Hepatocyte (in vitro differentiated cells): ENCODE measurements at regions not wholly inside any gene's neighbourhood (a gene's known extent, or its start where the extent isn't known, plus 50 kb on each side); places are given as distances from the start of the nearest gene placed in this dataset.

Source experiments
- DNase-seq: peaks from one replicate; pipeline ENCODE4 v3.0.0-alpha.2; 2016; ENCODE audit warnings: low spot score
- H2AFZ ChIP-seq: fragments of 200-600 bp; sonication (generic); 2 replicates; pipeline ENCODE4 v1.6.0; 2016; ENCODE audit warnings: antibody characterized with exemption, mild to moderate bottlenecking
- H3K27ac ChIP-seq: fragments of 200-600 bp; sonication (generic); 2 replicates; pipeline ENCODE4 v1.5.1; 2016; ENCODE audit warnings: mild to moderate bottlenecking
- H3K27me3 ChIP-seq: fragments of 200-600 bp; sonication (generic); 2 replicates; pipeline ENCODE4 v1.6.1; 2016
- H3K36me3 ChIP-seq: fragments of 200-600 bp; sonication (generic); replicated peaks from 2 replicates; pipeline ENCODE4 v1.5.1; 2016; ENCODE audit warnings: low read depth; ENCODE audit not compliant: insufficient read depth
- H3K4me1 ChIP-seq: fragments of 200-600 bp; sonication (generic); 2 replicates; pipeline ENCODE4 v1.5.1; 2016; ENCODE audit warnings: mild to moderate bottlenecking, moderate library complexity; ENCODE audit not compliant: insufficient read depth
- H3K4me2 ChIP-seq: fragments of 200-600 bp; sonication (generic); 2 replicates; pipeline ENCODE4 v1.6.0; 2016
- H3K4me3 ChIP-seq: fragments of 200-600 bp; sonication (generic); 2 replicates; pipeline ENCODE4 v1.5.1; 2016; ENCODE audit warnings: mild to moderate bottlenecking
- H3K79me2 ChIP-seq: fragments of 200-600 bp; sonication (generic); 2 replicates; pipeline ENCODE4 v1.6.0; 2017; ENCODE audit warnings: mild to moderate bottlenecking
- H3K9me2 ChIP-seq: fragments of 200-600 bp; sonication (generic); replicated peaks from 2 replicates; pipeline ENCODE4 v1.6.0; 2017; ENCODE audit warnings: mild to moderate bottlenecking; ENCODE audit not compliant: insufficient read depth
- H3K9me3 ChIP-seq: fragments of 200-600 bp; sonication (generic); 2 replicates; pipeline ENCODE4 v1.5.1; 2016; ENCODE audit warnings: low read depth, mild to moderate bottlenecking
- H4K20me1 ChIP-seq: fragments of 200-600 bp; sonication (generic); 2 replicates; pipeline ENCODE4 v1.6.0; 2016; ENCODE audit warnings: mild to moderate bottlenecking; ENCODE audit not compliant: insufficient read depth, poor library complexity, severe bottlenecking
- CTCF ChIP-seq: fragments of 200-600 bp; sonication (generic); IDR thresholded peaks from 2 replicates; pipeline ENCODE4 v1.5.1; 2016; ENCODE audit warnings: antibody characterized with exemption, mild to moderate bottlenecking; ENCODE audit not compliant: poor library complexity
- EZH2 ChIP-seq: fragments of 200-600 bp; sonication (generic); IDR thresholded peaks from 2 replicates; pipeline ENCODE4 v1.6.1; 2016; ENCODE audit warnings: antibody characterized with exemption, mild to moderate bottlenecking, borderline replicate concordance
- EZH2phosphoT487 ChIP-seq: fragments of 200-600 bp; sonication (generic); IDR thresholded peaks from one replicate; pipeline ENCODE4 v1.6.1; 2018; ENCODE audit warnings: antibody characterized with exemption, mild to moderate bottlenecking, low read depth, moderate library complexity; ENCODE audit not compliant: unreplicated experiment, severe bottlenecking
- WGBS: methylation state at CpG from one replicate; pipeline ENCODE4 v1.1.6; 2016; ENCODE audit warnings: low lambda C conversion rate; ENCODE audit errors: missing lambda C conversion rate; 5-methylcytosine and 5-hydroxymethylcytosine counted together

- H3K27me3 ChIP-seq, result no peaks in the 10 kb centered on the region
- no peaks in the 10 kb centered on the region for H3K9me2 ChIP-seq
- H3K9me3 ChIP-seq, result no peaks in the 10 kb centered on the region
- no peaks in the 10 kb centered on the region for H4K20me1 ChIP-seq
- H3K4me2 ChIP-seq, result no peak overlapping the region
- peaks cover 8% of the 10 kb centered on the region for H3K4me1 ChIP-seq
- 57% methylated on average over 1 of the region's 1 CpG for WGBS
- no peaks in the 10 kb centered on the region for H3K79me2 ChIP-seq
- H3K27ac ChIP-seq, result peak overlapping the region; percentile 45
- no peaks in the 10 kb centered on the region for H3K36me3 ChIP-seq
- DNase-seq, result no peak
- no peak overlapping the region for H2AFZ ChIP-seq
- H3K4me3 ChIP-seq, result no peak overlapping the region
- no peak for TF ChIP-seq EZH2
- TF ChIP-seq CTCF, result no peak
- TF ChIP-seq EZH2phosphoT487, result no peak
These were observed 79.8 kb upstream of the HABP2 start for GRCh38 chr10:113473011-113473410.

- Histone ChIP-seq H4K20me1 (no peaks in the 10 kb centered on the region), H3K4me1 (peaks cover 8% of the 10 kb centered on the region), H2AFZ (no peak overlapping the region), H3K79me2 (no peaks in the 10 kb centered on the region), H3K27ac (no peak overlapping the region), H3K4me2 (no peak overlapping the region), H3K4me3 (no peak overlapping the region), H3K9me2 (no peaks in the 10 kb centered on the region), H3K27me3 (no peaks in the 10 kb centered on the region), H3K36me3 (no peaks in the 10 kb centered on the region), H3K9me3 (no peaks in the 10 kb centered on the region)
- 80% methylated on average over 3 of the region's 3 CpGs for WGBS
- DNase-seq, result no peak
- no peak for TF ChIP-seq CTCF
These were observed 79.0 kb upstream of the HABP2 start for GRCh38 chr10:113473851-113474250.

GRCh38 chr10:113474752-113475151 is 78.1 kb upstream of the HABP2 start:
- H3K27ac ChIP-seq, result no peak overlapping the region
- H3K4me1 ChIP-seq, result peaks cover 8% of the 10 kb centered on the region
- H3K4me2 ChIP-seq, result no peak overlapping the region
- 84% methylated on average over 2 of the region's 2 CpGs for WGBS
- no peaks in the 10 kb centered on the region for H4K20me1 ChIP-seq
- no peak for DNase-seq
- H3K9me2 ChIP-seq, result no peaks in the 10 kb centered on the region
- H3K4me3 ChIP-seq, result no peak overlapping the region
- H3K79me2 ChIP-seq, result no peaks in the 10 kb centered on the region
- no peaks in the 10 kb centered on the region for H3K27me3 ChIP-seq
- peaks cover 4% of the 10 kb centered on the region for H3K9me3 ChIP-seq
- H3K36me3 ChIP-seq, result no peaks in the 10 kb centered on the region
- no peak overlapping the region for H2AFZ ChIP-seq
- no peak for TF ChIP-seq CTCF
- TF ChIP-seq EZH2phosphoT487, result no peak
- TF ChIP-seq EZH2, result no peak

- no peak overlapping the region for H2AFZ ChIP-seq
- no peaks in the 10 kb centered on the region for H3K9me2 ChIP-seq
- no peak overlapping the region for H3K4me2 ChIP-seq
- H3K4me1 ChIP-seq, result peaks cover 8% of the 10 kb centered on the region
- WGBS, result 54% methylated on average over 4 of the region's 4 CpGs
- no peak overlapping the region for H3K27ac ChIP-seq
- no peaks in the 10 kb centered on the region for H3K36me3 ChIP-seq
- no peaks in the 10 kb centered on the region for H3K27me3 ChIP-seq
- no peaks in the 10 kb centered on the region for H3K79me2 ChIP-seq
- H3K4me3 ChIP-seq, result no peak overlapping the region
- peaks cover 10% of the 10 kb centered on the region for H3K9me3 ChIP-seq
- TF ChIP-seq CTCF (no peak), EZH2phosphoT487 (no peak), EZH2 (no peak)
- DNase-seq, result no peak
- no peaks in the 10 kb centered on the region for H4K20me1 ChIP-seq
These were observed 77.5 kb upstream of the HABP2 start for GRCh38 chr10:113475381-113475807.
